Astrocyte (in vitro differentiated cells and primary cell): ENCODE measurements at regions not wholly inside any gene's neighbourhood (a gene's known extent, or its start where the extent isn't known, plus 50 kb on each side); places are given as distances from the start of the nearest gene placed in this dataset.
"Not testable (repeated sequence)": the region's sequence is repeated elsewhere in the genome, so short reads cannot be mapped to it uniquely, and the experiment has no call there.

Source experiments
- DNase-seq: peaks from one replicate; pipeline ENCODE4 v3.0.0-alpha.2; 2010; ENCODE audit warnings: low read depth
- FAIRE-seq: peaks from 2 replicates; lab custom pipeline; 2011; peaks lifted over from hg19 to GRCh38; lab: Jason Lieb, UNC
- H2AFZ ChIP-seq: 2 replicates; pipeline ENCODE4 v1.6.0; 2012; ENCODE audit warnings: low read depth, low read length, inconsistent platforms
- H3K27ac ChIP-seq: 2 replicates; pipeline ENCODE4 v1.5.1; 2011; ENCODE audit warnings: low read depth, low read length, inconsistent platforms
- H3K27me3 ChIP-seq: 2 replicates; pipeline ENCODE4 v1.6.0; 2011; ENCODE audit warnings: low read length, inconsistent platforms; ENCODE audit not compliant: insufficient read depth
- H3K36me3 ChIP-seq: 2 replicates; pipeline ENCODE4 v1.5.1; 2011; ENCODE audit warnings: low read length, inconsistent platforms; ENCODE audit not compliant: insufficient read depth
- H3K4me1 ChIP-seq: 2 replicates; pipeline ENCODE4 v1.5.1; 2011; ENCODE audit warnings: low read length, inconsistent platforms; ENCODE audit not compliant: insufficient read depth
- H3K4me2 ChIP-seq: 2 replicates; pipeline ENCODE4 v1.6.0; 2012; ENCODE audit warnings: low read length, inconsistent platforms
- H3K4me3 ChIP-seq: 2 replicates; pipeline ENCODE4 v1.5.1; 2011; ENCODE audit warnings: low read depth, mild to moderate bottlenecking, low read length, inconsistent platforms; ENCODE audit not compliant: insufficient read depth
- H3K79me2 ChIP-seq: 2 replicates; pipeline ENCODE4 v1.6.0; 2012; ENCODE audit warnings: mild to moderate bottlenecking, low read length, inconsistent platforms; ENCODE audit not compliant: insufficient read depth
- H3K9ac ChIP-seq: 2 replicates; pipeline ENCODE4 v1.6.0; 2012; ENCODE audit warnings: mild to moderate bottlenecking, low read length, inconsistent platforms
- H3K9me3 ChIP-seq: 2 replicates; pipeline ENCODE4 v1.5.1; 2012; ENCODE audit warnings: low read depth, mild to moderate bottlenecking, low read length, inconsistent platforms; ENCODE audit not compliant: insufficient read depth
- H4K20me1 ChIP-seq: 2 replicates; pipeline ENCODE4 v1.6.0; 2012; ENCODE audit warnings: low read length, inconsistent platforms; ENCODE audit not compliant: insufficient read depth
- H3K27ac Mint-ChIP-seq: one replicate; pipeline ENCODE4 v1.8.0; 2021; ENCODE audit warnings: mild to moderate bottlenecking, mixed read lengths; ENCODE audit not compliant: unreplicated experiment
- H3K27me3 Mint-ChIP-seq: one replicate; pipeline ENCODE4 v1.8.0; 2021; ENCODE audit warnings: low read depth, mixed read lengths; ENCODE audit not compliant: unreplicated experiment
- H3K36me3 Mint-ChIP-seq: one replicate; pipeline ENCODE4 v1.8.0; 2021; ENCODE audit warnings: low read depth, mixed read lengths; ENCODE audit not compliant: unreplicated experiment
- H3K4me1 Mint-ChIP-seq: one replicate; pipeline ENCODE4 v1.8.0; 2021; ENCODE audit warnings: low read depth, mixed read lengths; ENCODE audit not compliant: unreplicated experiment
- H3K4me3 Mint-ChIP-seq: one replicate; pipeline ENCODE4 v1.8.0; 2021; ENCODE audit warnings: mild to moderate bottlenecking, moderate library complexity, mixed read lengths; ENCODE audit not compliant: unreplicated experiment
- H3K9me3 Mint-ChIP-seq: one replicate; pipeline ENCODE4 v1.8.0; 2021; ENCODE audit warnings: mild to moderate bottlenecking, mixed read lengths; ENCODE audit not compliant: unreplicated experiment
- EZH2 ChIP-seq: IDR thresholded peaks from 2 replicates; pipeline ENCODE4 v1.6.1; 2012; ENCODE audit warnings: mild to moderate bottlenecking, low read length, inconsistent platforms; ENCODE audit not compliant: insufficient read depth
- TF ChIP-seq, protein P1 (sequence below): IDR thresholded peaks from 2 replicates; pipeline ENCODE4 v1.5.1; 2011; ENCODE audit warnings: low read depth, mild to moderate bottlenecking, inconsistent platforms, low read length, moderate library complexity; ENCODE audit not compliant: insufficient read depth

- H3K27ac Mint-ChIP-seq: no peak overlapping the region
- no peak overlapping the region for H3K9ac ChIP-seq
- H3K27me3 ChIP-seq: no peaks in the 10 kb centered on the region
- H3K4me3 ChIP-seq: no peak overlapping the region
- H4K20me1 ChIP-seq: no peaks in the 10 kb centered on the region
- no peak overlapping the region for H3K27ac ChIP-seq
- no peaks in the 10 kb centered on the region for H3K79me2 ChIP-seq
- H3K4me1 ChIP-seq: no peaks in the 10 kb centered on the region
- no peak overlapping the region for H2AFZ ChIP-seq
- TF ChIP-seq, protein P1, sequence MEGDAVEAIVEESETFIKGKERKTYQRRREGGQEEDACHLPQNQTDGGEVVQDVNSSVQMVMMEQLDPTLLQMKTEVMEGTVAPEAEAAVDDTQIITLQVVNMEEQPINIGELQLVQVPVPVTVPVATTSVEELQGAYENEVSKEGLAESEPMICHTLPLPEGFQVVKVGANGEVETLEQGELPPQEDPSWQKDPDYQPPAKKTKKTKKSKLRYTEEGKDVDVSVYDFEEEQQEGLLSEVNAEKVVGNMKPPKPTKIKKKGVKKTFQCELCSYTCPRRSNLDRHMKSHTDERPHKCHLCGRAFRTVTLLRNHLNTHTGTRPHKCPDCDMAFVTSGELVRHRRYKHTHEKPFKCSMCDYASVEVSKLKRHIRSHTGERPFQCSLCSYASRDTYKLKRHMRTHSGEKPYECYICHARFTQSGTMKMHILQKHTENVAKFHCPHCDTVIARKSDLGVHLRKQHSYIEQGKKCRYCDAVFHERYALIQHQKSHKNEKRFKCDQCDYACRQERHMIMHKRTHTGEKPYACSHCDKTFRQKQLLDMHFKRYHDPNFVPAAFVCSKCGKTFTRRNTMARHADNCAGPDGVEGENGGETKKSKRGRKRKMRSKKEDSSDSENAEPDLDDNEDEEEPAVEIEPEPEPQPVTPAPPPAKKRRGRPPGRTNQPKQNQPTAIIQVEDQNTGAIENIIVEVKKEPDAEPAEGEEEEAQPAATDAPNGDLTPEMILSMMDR: no peak
- no peak for TF ChIP-seq EZH2
- H3K36me3 Mint-ChIP-seq: no peaks in the 10 kb centered on the region
- H3K27me3 Mint-ChIP-seq: peaks cover 12% of the 10 kb centered on the region
- peaks cover 7% of the 10 kb centered on the region for H3K9me3 ChIP-seq
- H3K9me3 Mint-ChIP-seq: no peaks in the 10 kb centered on the region
- no peak overlapping the region for H3K4me2 ChIP-seq
- DNase-seq: no peak
- no peaks in the 10 kb centered on the region for H3K36me3 ChIP-seq
- H3K4me3 Mint-ChIP-seq: no peak overlapping the region
- no peak for FAIRE-seq
- no peaks in the 10 kb centered on the region for H3K4me1 Mint-ChIP-seq
Observed at GRCh38 chr16:5222761-5223160, 125.2 kb upstream of the EEF2KMT start.

DNA sequence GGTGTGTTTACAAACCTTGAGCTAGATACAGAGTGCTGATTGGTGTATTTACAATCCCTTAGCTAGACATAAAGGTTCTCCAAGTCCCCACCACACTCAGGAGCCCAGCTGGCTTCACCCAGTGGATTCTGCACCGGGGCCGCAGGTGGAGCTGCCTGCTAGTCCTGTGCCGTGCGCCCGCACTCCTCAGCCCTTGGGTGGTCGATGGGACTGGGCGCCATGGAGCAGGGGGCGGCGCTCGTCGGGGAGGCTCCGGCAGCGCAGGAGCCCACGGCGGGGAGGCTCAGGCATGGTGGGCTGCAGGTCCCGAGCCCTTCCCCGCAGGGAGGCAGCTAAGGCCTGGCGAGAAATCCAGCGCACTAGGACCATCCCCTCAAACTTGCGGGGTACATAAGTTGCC lies 124.2 kb upstream of the EEF2KMT start:
- H3K4me2 ChIP-seq, H3K4me1 ChIP-seq, H3K27ac ChIP-seq, H3K4me1 Mint-ChIP-seq, DNase-seq, H3K9ac ChIP-seq, H3K27me3 ChIP-seq, H3K79me2 ChIP-seq, H3K36me3 Mint-ChIP-seq, H3K4me3 ChIP-seq, H3K27ac Mint-ChIP-seq, H2AFZ ChIP-seq, H3K36me3 ChIP-seq, H4K20me1 ChIP-seq, H3K9me3 Mint-ChIP-seq, FAIRE-seq, H3K4me3 Mint-ChIP-seq: not testable (repeated sequence)
- peaks cover 16% of the 10 kb centered on the region for H3K27me3 Mint-ChIP-seq
- H3K9me3 ChIP-seq: peaks cover 10% of the 10 kb centered on the region

- Histone ChIP-seq H3K4me2 (no peak overlapping the region), H3K9ac (no peak overlapping the region), H3K79me2 (no peaks in the 10 kb centered on the region), H3K27ac (no peak overlapping the region), H3K4me3 (no peak overlapping the region), H2AFZ (no peak overlapping the region), H4K20me1 (no peaks in the 10 kb centered on the region), H3K27me3 (no peaks in the 10 kb centered on the region), H3K9me3 (peaks cover 10% of the 10 kb centered on the region), H3K36me3 (no peaks in the 10 kb centered on the region), H3K4me1 (no peaks in the 10 kb centered on the region)
- TF ChIP-seq, protein P1: no peak
- no peak for TF ChIP-seq EZH2
- Mint-ChIP-seq H3K9me3 (no peaks in the 10 kb centered on the region), H3K4me1 (peaks cover 8% of the 10 kb centered on the region), H3K27me3 (peaks cover 15% of the 10 kb centered on the region), H3K27ac (no peak overlapping the region), H3K4me3 (no peak overlapping the region), H3K36me3 (no peaks in the 10 kb centered on the region)
- DNase-seq: no peak
- FAIRE-seq: no peak
Observed at GRCh38 chr16:5220705-5221104, 123.1 kb upstream of the EEF2KMT start.
